ENCODE measurements at regions not wholly inside any gene's neighbourhood (a gene's known extent, or its start where the extent isn't known, plus 50 kb on each side); places are given as distances from the start of the nearest gene placed in this dataset.

GRCh38 chr1:5465281-5465711 lies 526.9 kb downstream of the NPHP4 start:
- no peak for DNase-seq (ENCODE audit: low read depth)

GRCh38 chr1:5464366-5464765 lies 527.9 kb downstream of the NPHP4 start:
- DNase-seq (ENCODE audit: low read depth): no peak

GRCh38 chr1:5460974-5461373 lies 531.3 kb downstream of the NPHP4 start:
- DNase-seq (ENCODE audit: low read depth): no peak

- no peak for DNase-seq (ENCODE audit: low read depth)
These were observed 532.2 kb downstream of the NPHP4 start for GRCh38 chr1:5459839-5460610.

GRCh38 chr1:5458248-5458647 lies 534.0 kb downstream of the NPHP4 start:
- no peak for DNase-seq (ENCODE audit: low read depth)

GRCh38 chr1:5456090-5456811 lies 536.0 kb downstream of the NPHP4 start:
- DNase-seq (ENCODE audit: low read depth): no peak

- DNase-seq (ENCODE audit: low read depth): no peak
These were observed 536.6 kb downstream of the NPHP4 start for GRCh38 chr1:5455651-5456050.

GRCh38 chr1:5455056-5455455 lies 537.2 kb downstream of the NPHP4 start:
- no peak for DNase-seq (ENCODE audit: low read depth)

GRCh38 chr1:5453347-5453746 lies 538.9 kb downstream of the NPHP4 start:
- DNase-seq (ENCODE audit: low read depth): no peak

- DNase-seq (ENCODE audit: low read depth): no peak
These were observed 540.6 kb downstream of the NPHP4 start for GRCh38 chr1:5451671-5452070.

- DNase-seq (ENCODE audit: low read depth): no peak
These were observed 543.7 kb downstream of the NPHP4 start for GRCh38 chr1:5448486-5448885.

GRCh38 chr1:5447503-5447960 lies 544.7 kb downstream of the NPHP4 start:
- no peak for DNase-seq (ENCODE audit: low read depth)

- no peak for DNase-seq (ENCODE audit: low read depth)
These were observed 547.8 kb downstream of the NPHP4 start for GRCh38 chr1:5444396-5444795.

GRCh38 chr1:5436808-5437207 lies 555.4 kb downstream of the NPHP4 start:
- no peak for DNase-seq (ENCODE audit: low read depth)

- no peak for DNase-seq (ENCODE audit: low read depth)
These were observed 556.8 kb downstream of the NPHP4 start for GRCh38 chr1:5435414-5435813.

GRCh38 chr1:5432436-5432835 lies 559.8 kb downstream of the NPHP4 start:
- no peak for DNase-seq (ENCODE audit: low read depth)

- DNase-seq (ENCODE audit: low read depth): no peak
These were observed 561.1 kb downstream of the NPHP4 start for GRCh38 chr1:5430911-5431697.

GRCh38 chr1:5430136-5430535 lies 562.1 kb downstream of the NPHP4 start:
- no peak for DNase-seq (ENCODE audit: low read depth)

- DNase-seq (ENCODE audit: low read depth): no peak
These were observed 563.9 kb downstream of the NPHP4 start for GRCh38 chr1:5428351-5428750.

GRCh38 chr1:5427026-5427613 lies 565.1 kb downstream of the NPHP4 start:
- DNase-seq (ENCODE audit: low read depth): no peak

- DNase-seq (ENCODE audit: low read depth): no peak
These were observed 567.2 kb downstream of the NPHP4 start for GRCh38 chr1:5424802-5425703.

All from GM04504 (cell line).